Tongue (tissue), 1 donor: ENCODE measurements at regions not wholly inside any gene's neighbourhood (a gene's known extent, or its start where the extent isn't known, plus 50 kb on each side); places are given as distances from the start of the nearest gene placed in this dataset.

Experiments used
- DNase-seq: peaks from one replicate; pipeline ENCODE4 v3.0.0-alpha.2; 2015

DNA sequence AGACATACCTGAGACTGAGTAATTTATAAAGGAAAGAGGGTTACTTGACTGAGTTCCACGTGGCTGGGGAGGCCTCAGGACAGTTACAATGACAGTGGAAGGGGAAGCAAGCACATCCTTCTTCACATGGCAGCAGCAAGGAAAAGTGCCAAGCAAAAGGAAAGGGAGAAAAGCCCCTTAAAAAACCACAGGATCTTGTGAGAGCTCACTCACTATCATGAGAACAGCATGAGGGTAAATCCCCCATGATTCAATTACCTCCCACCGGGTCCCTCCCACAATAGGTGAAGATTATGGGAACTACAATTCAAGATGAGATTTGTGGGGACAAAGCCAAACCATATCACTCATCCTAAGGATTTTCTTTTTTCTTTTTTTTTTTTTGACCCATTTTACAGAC is 177.8 kb upstream of the EEA1 start:
- no peak for DNase-seq

GRCh38 chr12:93107514-93108312 is 178.6 kb upstream of the EEA1 start:
- peak; percentile 56 for DNase-seq

DNA sequence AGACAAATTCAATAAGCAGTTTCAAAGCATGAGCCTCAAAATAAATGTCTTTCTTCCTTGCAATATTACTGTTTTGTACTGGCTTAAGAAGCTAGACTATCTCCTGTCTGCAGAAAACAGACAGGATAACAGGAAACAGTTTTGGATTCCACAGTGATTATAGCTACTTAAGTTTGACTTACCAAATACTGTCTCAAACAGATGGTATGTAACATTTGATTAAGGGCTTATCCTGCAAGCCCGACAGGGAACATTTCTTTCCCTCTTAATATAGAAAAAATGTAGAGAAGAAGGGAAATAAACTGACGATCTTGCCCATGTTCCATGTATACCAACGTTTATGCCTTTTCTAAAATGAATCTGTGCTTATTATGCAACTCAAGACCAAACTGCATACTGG is 179.9 kb upstream of the EEA1 start:
- DNase-seq = peak; percentile 55

GRCh38 chr12:93109551-93110203 is 180.6 kb upstream of the EEA1 start:
- peak; percentile 50 for DNase-seq

DNA sequence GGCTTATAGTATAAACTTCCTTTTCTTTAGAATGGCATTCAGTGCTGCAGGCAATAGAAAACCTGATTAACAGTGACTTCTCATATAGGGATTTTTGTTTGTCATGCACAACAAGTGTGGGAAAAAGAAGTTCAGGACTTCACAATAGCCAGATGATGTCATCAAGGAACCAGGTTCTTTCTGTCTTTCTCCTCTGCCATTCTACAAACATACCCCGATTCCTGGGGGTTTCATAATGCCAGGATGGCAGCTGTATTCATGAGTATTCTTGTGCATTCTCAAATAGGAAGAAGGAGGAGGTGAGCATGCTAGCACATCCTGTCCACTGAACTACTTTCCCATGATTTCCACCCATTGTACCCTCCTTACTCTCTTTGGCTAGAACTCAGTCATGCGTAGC is 182.7 kb upstream of the EEA1 start:
- no peak for DNase-seq

DNA sequence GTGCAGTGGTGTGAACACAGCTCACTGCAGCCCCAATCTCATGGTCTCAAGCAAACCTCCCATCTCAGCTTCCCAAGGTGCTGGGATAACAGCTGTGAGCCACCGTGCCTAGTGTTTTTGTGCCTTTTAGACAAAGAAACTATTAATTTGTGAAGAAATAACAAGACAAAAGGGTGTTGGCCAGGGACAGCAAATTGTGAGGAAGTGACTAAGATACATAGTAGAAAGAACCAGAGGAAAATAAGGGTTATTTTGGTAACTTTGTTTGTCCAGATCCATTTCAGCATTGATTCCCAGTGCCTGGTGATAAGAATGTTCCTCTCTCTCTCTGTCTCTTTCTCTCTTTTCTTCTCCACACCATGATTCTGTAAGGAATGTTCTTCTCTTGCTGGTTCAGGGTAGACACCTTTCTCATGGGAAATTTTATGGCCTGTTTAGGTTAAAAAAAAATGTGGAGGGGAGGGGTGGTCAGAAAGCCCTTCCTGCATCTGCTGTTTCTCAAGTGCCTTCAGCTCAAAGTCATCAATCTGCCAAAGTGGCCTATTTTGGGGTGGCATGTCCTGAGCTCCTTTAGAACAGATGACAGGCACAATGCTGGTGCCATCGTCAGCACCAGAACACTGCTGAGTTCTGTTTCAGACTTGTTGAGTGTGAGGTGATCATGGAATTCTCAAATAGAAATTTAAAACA is 184.4 kb upstream of the EEA1 start:
- DNase-seq = peak; percentile 50

- peak; percentile 79 for DNase-seq
Observed at GRCh38 chr12:93115198-93115601, 186.1 kb upstream of the EEA1 start.

DNA sequence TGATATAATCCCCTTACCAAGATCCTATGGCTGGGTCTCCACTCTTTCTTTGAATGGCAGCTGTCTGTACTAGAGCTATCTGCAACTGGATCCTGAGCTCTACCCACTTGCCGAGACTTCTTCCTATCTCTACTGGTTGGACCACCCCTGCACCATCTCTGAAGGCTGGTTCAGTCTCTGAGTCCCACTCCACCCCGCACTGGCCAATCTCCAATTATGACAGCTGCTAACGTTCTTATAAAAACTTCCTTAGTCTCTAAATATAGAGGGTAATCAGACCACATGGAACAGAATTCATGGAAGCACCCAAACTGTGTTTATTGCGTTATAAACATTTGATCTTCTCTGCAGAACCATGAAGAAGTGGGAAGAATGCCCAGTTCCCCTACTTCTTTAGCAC is 186.6 kb upstream of the EEA1 start:
- DNase-seq = peak; percentile 92

GRCh38 chr12:93116632-93117031 is 187.5 kb upstream of the EEA1 start:
- no peak for DNase-seq

DNA sequence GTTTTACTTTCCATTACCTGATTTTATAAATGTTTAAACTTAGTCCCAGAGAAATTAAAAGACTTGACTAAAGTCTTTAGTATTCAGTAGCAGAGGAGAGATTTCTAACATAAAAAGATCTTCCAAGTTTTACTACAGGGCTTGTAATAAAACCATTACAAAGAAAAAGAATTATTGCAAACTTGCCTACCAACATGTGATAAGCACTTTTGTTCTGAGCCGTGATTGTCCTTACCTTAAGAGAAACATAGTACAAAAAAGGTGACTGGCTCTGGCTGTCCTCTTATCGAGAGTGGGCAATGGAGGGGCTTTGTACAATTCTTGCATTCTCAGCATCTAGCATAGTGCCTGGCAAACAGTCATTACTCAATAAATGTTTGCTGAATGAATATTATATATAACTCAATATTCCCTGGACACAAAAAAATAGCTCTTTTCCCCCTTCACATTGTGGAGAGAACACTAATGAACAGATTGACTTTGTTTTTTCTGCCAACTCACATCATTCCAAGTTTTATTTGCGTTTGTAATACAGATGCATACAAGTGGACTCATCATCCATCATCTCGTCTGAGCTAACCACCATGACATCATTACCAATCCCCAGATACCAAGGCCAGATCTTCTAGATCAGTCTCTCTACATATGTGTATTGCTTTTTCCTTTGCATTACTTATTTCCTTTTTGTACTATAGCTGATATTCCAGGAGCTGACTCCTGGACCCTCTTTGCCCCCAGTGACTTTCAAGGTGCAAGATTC is 192.8 kb upstream of the EEA1 start:
- peak; percentile 41 for DNase-seq

- peak; percentile 48 for DNase-seq
Observed at GRCh38 chr12:93122569-93123091, 193.5 kb upstream of the EEA1 start.

GRCh38 chr12:93125126-93125525 is 196.0 kb upstream of the EEA1 start:
- no peak for DNase-seq

DNA sequence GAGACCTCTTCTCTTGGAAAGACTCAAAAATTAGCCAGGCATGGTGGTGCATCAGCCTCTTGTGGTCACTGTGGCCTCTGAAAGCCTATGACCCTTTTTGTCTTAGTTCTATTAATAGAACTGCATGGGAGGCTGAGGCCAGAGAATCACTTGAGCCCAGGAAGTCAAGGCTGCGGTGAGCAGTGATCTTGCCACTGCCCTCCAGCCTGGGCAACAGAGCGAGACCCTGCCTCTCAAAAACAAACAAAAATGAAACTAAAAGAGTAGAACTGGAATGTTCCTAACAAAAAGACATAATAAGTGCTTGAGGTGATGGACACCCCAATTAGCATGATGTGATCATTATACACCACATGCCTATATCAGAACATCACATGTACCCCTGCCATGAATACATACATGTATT is 197.0 kb upstream of the EEA1 start:
- no peak for DNase-seq

DNA sequence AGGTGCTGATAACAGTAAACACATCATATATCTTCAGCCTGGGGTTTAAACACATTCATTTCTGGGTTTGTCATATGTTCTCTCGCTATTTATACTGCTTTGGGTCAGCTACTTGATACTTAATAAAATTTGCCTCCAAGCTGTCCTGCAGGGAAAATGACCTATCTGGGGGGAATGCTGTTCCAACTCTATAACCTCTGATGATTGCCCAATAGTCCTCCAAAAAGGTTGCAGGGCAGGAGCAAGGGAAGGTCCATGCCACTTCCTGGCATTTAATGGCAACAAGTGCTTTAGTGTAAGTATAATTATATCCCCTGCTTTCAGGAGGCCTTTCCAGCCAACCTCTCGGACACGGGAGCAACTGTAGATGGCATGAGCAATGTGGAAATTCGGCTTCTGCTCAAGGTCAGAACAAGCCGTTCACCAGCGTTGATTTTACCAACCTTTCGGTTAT is 198.0 kb upstream of the EEA1 start:
- no peak for DNase-seq

DNA sequence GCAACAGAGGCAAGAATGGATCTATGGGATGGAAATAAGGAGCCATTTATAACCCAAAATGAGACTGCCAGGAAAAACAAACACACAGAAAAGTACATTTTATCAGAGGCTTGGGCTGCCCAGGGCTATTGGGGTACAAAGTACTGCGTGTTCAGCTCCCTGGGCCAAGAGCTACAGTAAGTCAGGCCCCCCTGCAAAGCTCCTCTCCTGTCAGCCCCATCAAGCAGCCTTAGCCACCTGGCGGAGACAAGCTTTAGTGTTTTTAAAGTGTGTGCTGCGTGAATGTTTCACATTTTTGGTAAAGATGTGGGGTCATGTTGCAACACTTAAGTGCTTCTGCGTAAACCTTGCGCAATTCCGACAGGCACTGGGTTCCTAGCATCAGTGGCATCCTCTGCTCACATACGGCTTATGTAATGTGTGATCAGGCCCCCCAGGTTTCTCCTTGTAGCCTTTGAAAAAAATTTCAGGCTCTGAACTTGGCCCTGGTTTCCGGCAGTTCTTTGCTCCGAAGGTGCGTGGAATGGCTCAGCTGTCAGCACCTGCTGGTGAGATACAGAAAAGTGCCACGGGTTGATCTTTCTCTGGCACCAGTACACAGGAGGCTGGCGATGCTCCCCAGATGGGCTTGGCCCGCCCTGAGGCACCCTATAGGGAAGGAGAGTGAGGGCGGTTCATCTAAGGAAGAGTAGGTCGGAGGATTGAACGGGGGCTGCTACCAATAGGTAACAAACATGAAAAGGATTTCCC is 198.7 kb upstream of the EEA1 start:
- DNase-seq = peak; percentile 78

- DNase-seq = no peak
Observed at GRCh38 chr12:93128332-93128707, 199.2 kb upstream of the EEA1 start.

GRCh38 chr12:93130366-93131054 is 201.4 kb upstream of the EEA1 start:
- no peak for DNase-seq

GRCh38 chr12:93133361-93133760 is 204.3 kb upstream of the EEA1 start:
- no peak for DNase-seq

GRCh38 chr12:93134175-93134890 is 205.2 kb upstream of the EEA1 start:
- no peak for DNase-seq

GRCh38 chr12:93134893-93135285 is 205.8 kb upstream of the EEA1 start:
- DNase-seq = no peak
